ENCODE measurements at regions not wholly inside any gene's neighbourhood (a gene's known extent, or its start where the extent isn't known, plus 50 kb on each side); places are given as distances from the start of the nearest gene placed in this dataset.

DNA sequence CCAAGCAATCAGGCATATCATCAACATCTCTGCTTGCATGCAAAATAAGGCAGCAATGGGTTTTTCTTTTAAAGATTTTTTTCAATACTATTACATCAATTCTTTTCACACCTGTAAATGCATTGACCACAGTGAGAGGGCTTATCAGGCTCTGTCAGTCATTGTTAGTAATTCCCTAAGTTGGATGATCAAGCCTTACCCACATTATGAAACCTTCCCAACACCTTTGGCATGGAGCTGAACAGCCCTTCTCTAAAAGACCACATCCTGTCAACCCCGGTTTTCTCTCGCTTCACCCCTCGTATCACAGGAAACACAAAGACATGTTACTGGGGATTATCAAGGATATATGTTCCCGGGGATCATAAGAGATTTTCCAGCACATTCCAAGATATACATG, 135.2 kb upstream of the SLC24A5 start:
- Histone ChIP-seq H3K36me3 (ENCODE audit: insufficient read depth, low read length) (no peaks in the 10 kb centered on the region), H3K27ac (ENCODE audit: low read depth, low read length) (no peak overlapping the region), H3K9me3 (ENCODE audit: insufficient read depth, low read depth, low read length) (no peaks in the 10 kb centered on the region), H3K4me2 (ENCODE audit: low read length) (no peak overlapping the region), H3K4me3 (ENCODE audit: insufficient read depth, low read depth, low read length) (no peak overlapping the region), H3K27me3 (ENCODE audit: insufficient read depth, low read length) (no peaks in the 10 kb centered on the region), H4K20me1 (ENCODE audit: insufficient read depth, low read length) (no peaks in the 10 kb centered on the region), H3K79me2 (ENCODE audit: insufficient read depth, low read length) (no peaks in the 10 kb centered on the region), H2AFZ (ENCODE audit: low read depth, low read length) (no peak overlapping the region), H3K9ac (ENCODE audit: low read length) (no peak overlapping the region), H3K4me1 (ENCODE audit: insufficient read depth, low read length) (no peaks in the 10 kb centered on the region)
- peaks cover 4% of the 10 kb centered on the region for H3K27me3 Mint-ChIP-seq (ENCODE audit: low read depth, unreplicated experiment)
- DNase-seq (ENCODE audit: low read depth) (no peak), FAIRE-seq (no peak)
- no peak overlapping the region for H3K4me3 Mint-ChIP-seq (ENCODE audit: unreplicated experiment)
- no peak for TF ChIP-seq EZH2 (IDR thresholded peaks at IDR 0.05; ENCODE audit: insufficient read depth, low read length)
- no peak for TF ChIP-seq CTCF (IDR thresholded peaks at IDR 0.05; ENCODE audit: insufficient read depth, low read depth, low read length)
- no peaks in the 10 kb centered on the region for H3K4me1 Mint-ChIP-seq (ENCODE audit: low read depth, unreplicated experiment)
- no peaks in the 10 kb centered on the region for H3K9me3 Mint-ChIP-seq (ENCODE audit: unreplicated experiment)
- H3K36me3 Mint-ChIP-seq (ENCODE audit: low read depth, unreplicated experiment): no peaks in the 10 kb centered on the region
- no peak overlapping the region for H3K27ac Mint-ChIP-seq (ENCODE audit: unreplicated experiment)

DNA sequence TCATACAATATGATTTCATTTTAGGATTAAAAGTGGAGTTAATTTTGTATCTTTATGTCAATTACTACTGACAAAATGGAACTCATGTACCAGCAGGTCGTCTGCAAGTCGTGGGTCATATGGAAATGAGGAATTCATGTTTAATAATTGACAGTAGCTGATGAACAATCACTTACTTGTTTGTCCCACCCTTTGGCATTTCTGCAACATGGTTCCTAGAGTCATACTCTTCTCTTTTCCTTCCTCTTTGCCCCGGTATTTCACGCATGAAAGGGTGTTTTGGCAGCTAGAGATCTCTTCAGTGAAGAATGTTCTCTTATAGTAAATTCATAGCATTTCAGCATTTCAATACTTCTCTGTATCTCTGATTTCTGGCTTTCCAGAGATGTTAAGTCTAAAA, 133.3 kb upstream of the SLC24A5 start:
- TF ChIP-seq EZH2 (IDR thresholded peaks at IDR 0.05; ENCODE audit: insufficient read depth, low read length) (no peak), CTCF (IDR thresholded peaks at IDR 0.05; ENCODE audit: insufficient read depth, low read depth, low read length) (no peak)
- no peak overlapping the region for H2AFZ ChIP-seq (ENCODE audit: low read depth, low read length)
- DNase-seq (ENCODE audit: low read depth): no peak
- no peak overlapping the region for H3K9ac ChIP-seq (ENCODE audit: low read length)
- H3K79me2 ChIP-seq (ENCODE audit: insufficient read depth, low read length): no peaks in the 10 kb centered on the region
- H3K4me3 Mint-ChIP-seq (ENCODE audit: unreplicated experiment): no peak overlapping the region
- no peaks in the 10 kb centered on the region for H3K4me1 Mint-ChIP-seq (ENCODE audit: low read depth, unreplicated experiment)
- no peaks in the 10 kb centered on the region for H4K20me1 ChIP-seq (ENCODE audit: insufficient read depth, low read length)
- no peak overlapping the region for H3K4me2 ChIP-seq (ENCODE audit: low read length)
- H3K36me3 ChIP-seq (ENCODE audit: insufficient read depth, low read length): no peaks in the 10 kb centered on the region
- no peak for FAIRE-seq
- H3K27me3 Mint-ChIP-seq (ENCODE audit: low read depth, unreplicated experiment): peaks cover 4% of the 10 kb centered on the region
- H3K4me3 ChIP-seq (ENCODE audit: insufficient read depth, low read depth, low read length): no peak overlapping the region
- H3K9me3 ChIP-seq (ENCODE audit: insufficient read depth, low read depth, low read length): no peaks in the 10 kb centered on the region
- no peaks in the 10 kb centered on the region for H3K27me3 ChIP-seq (ENCODE audit: insufficient read depth, low read length)
- peaks cover 3% of the 10 kb centered on the region for H3K4me1 ChIP-seq (ENCODE audit: insufficient read depth, low read length)
- no peak overlapping the region for H3K27ac ChIP-seq (ENCODE audit: low read depth, low read length)
- H3K9me3 Mint-ChIP-seq (ENCODE audit: unreplicated experiment): no peaks in the 10 kb centered on the region
- no peak overlapping the region for H3K27ac Mint-ChIP-seq (ENCODE audit: unreplicated experiment)
- no peaks in the 10 kb centered on the region for H3K36me3 Mint-ChIP-seq (ENCODE audit: low read depth, unreplicated experiment)

GRCh38 chr15:47987908-47988532, 132.8 kb upstream of the SLC24A5 start:
- Histone ChIP-seq H3K79me2 (ENCODE audit: insufficient read depth, low read length) (no peaks in the 10 kb centered on the region), H4K20me1 (ENCODE audit: insufficient read depth, low read length) (no peaks in the 10 kb centered on the region), H3K27me3 (ENCODE audit: insufficient read depth, low read length) (no peaks in the 10 kb centered on the region), H3K4me3 (ENCODE audit: insufficient read depth, low read depth, low read length) (no peak overlapping the region), H2AFZ (ENCODE audit: low read depth, low read length) (no peak overlapping the region), H3K9me3 (ENCODE audit: insufficient read depth, low read depth, low read length) (no peaks in the 10 kb centered on the region), H3K27ac (ENCODE audit: low read depth, low read length) (no peak overlapping the region), H3K4me1 (ENCODE audit: insufficient read depth, low read length) (peaks cover 3% of the 10 kb centered on the region), H3K36me3 (ENCODE audit: insufficient read depth, low read length) (no peaks in the 10 kb centered on the region), H3K4me2 (ENCODE audit: low read length) (no peak overlapping the region), H3K9ac (ENCODE audit: low read length) (no peak overlapping the region)
- Mint-ChIP-seq H3K4me1 (ENCODE audit: low read depth, unreplicated experiment) (no peaks in the 10 kb centered on the region), H3K27ac (ENCODE audit: unreplicated experiment) (no peak overlapping the region), H3K9me3 (ENCODE audit: unreplicated experiment) (no peaks in the 10 kb centered on the region), H3K36me3 (ENCODE audit: low read depth, unreplicated experiment) (no peaks in the 10 kb centered on the region), H3K27me3 (ENCODE audit: low read depth, unreplicated experiment) (peaks cover 4% of the 10 kb centered on the region), H3K4me3 (ENCODE audit: unreplicated experiment) (no peak overlapping the region)
- peak; percentile 31 for DNase-seq (ENCODE audit: low read depth)
- no peak for FAIRE-seq
- peak; percentile 75 for TF ChIP-seq CTCF (IDR thresholded peaks at IDR 0.05; ENCODE audit: insufficient read depth, low read depth, low read length)
- no peak for TF ChIP-seq EZH2 (IDR thresholded peaks at IDR 0.05; ENCODE audit: insufficient read depth, low read length)
